Transverse colon (tissue), 4 donors: ENCODE measurements at regions not wholly inside any gene's neighbourhood (a gene's known extent, or its start where the extent isn't known, plus 50 kb on each side); places are given as distances from the start of the nearest gene placed in this dataset.

Source experiments
- CTCF ChIP-seq, 5 experiments: fragments of 200-600 bp in 3 of 5; fragments of 450-650 bp in 2 of 5; sonication (generic) in 3 of 5; IDR thresholded peaks; 1 replicate in 2 of 5; 2 replicates in 3 of 5; pipeline ENCODE4 v1.5.1; 2016 to 2017; ENCODE audit warnings: antibody characterized with exemption in 5 of 5, inconsistent platforms in 3 of 5, mild to moderate bottlenecking in 2 of 5, moderate library complexity in 1 of 5
- EP300 ChIP-seq: sonication (generic); formaldehyde crosslinking; IDR thresholded peaks from one replicate; pipeline ENCODE4 v1.6.1; 2017; ENCODE audit warnings: antibody characterized with exemption, low read depth
- POLR2A ChIP-seq: fragments of 450-650 bp; IDR thresholded peaks from one replicate; pipeline ENCODE4 v1.6.1; 2016; ENCODE audit warnings: antibody characterized with exemption, mild to moderate bottlenecking, moderate library complexity
- POLR2AphosphoS5 ChIP-seq, 3 donors: sonication (generic); formaldehyde crosslinking; IDR thresholded peaks; one replicate each; pipeline ENCODE4 v1.6.1; 2016; ENCODE audit warnings: antibody characterized with exemption in 3 of 3

GRCh38 chr13:40125336-40125735 lies 469.9 kb downstream of the COG6 start:
- TF ChIP-seq POLR2A (no peak), CTCF (IDR thresholded peaks at IDR 0.05) (no peak), POLR2AphosphoS5 (IDR thresholded peaks at IDR 0.05) (no peak), EP300 (no peak)
